Muscle layer of duodenum (tissue), 2 donors: ENCODE measurements at regions not wholly inside any gene's neighbourhood (a gene's known extent, or its start where the extent isn't known, plus 50 kb on each side); places are given as distances from the start of the nearest gene placed in this dataset.
A peak's percentile ranks its signal among the peaks of the same experiment; 100 is the strongest.

ENCODE experiments used
- H3K27ac ChIP-seq: one replicate; pipeline ENCODE4 v1.7.0; 2013; ENCODE audit warnings: mild to moderate bottlenecking, low read length
- H3K27me3 ChIP-seq: one replicate; pipeline ENCODE4 v1.7.0; 2013; ENCODE audit warnings: low read depth, mild to moderate bottlenecking, control low read depth, low read length
- H3K36me3 ChIP-seq, 2 donors: one replicate each; pipeline ENCODE4 v1.7.0; 2013; ENCODE audit warnings: low read length in 2 of 2, control low read depth in 1 of 2, mild to moderate bottlenecking in 1 of 2; ENCODE audit not compliant: insufficient read depth in 2 of 2, control insufficient read depth in 1 of 2
- H3K4me1 ChIP-seq, 2 donors: one replicate each; pipeline ENCODE4 v1.7.0; 2013; ENCODE audit warnings: low read length in 2 of 2, mild to moderate bottlenecking in 2 of 2, control low read depth in 1 of 2, moderate library complexity in 1 of 2; ENCODE audit not compliant: insufficient read depth in 2 of 2, control insufficient read depth in 1 of 2
- H3K4me3 ChIP-seq, 2 donors: one replicate each; pipeline ENCODE4 v1.7.0; 2013; ENCODE audit warnings: low read length in 2 of 2, low read depth in 1 of 2, mild to moderate bottlenecking in 1 of 2
- H3K9me3 ChIP-seq, 2 donors: one replicate each; pipeline ENCODE4 v1.7.0; 2013; ENCODE audit warnings: low read length in 2 of 2, control low read depth in 1 of 2, mild to moderate bottlenecking in 1 of 2; ENCODE audit not compliant: control insufficient read depth in 1 of 2
- donor health status: healthy.

DNA sequence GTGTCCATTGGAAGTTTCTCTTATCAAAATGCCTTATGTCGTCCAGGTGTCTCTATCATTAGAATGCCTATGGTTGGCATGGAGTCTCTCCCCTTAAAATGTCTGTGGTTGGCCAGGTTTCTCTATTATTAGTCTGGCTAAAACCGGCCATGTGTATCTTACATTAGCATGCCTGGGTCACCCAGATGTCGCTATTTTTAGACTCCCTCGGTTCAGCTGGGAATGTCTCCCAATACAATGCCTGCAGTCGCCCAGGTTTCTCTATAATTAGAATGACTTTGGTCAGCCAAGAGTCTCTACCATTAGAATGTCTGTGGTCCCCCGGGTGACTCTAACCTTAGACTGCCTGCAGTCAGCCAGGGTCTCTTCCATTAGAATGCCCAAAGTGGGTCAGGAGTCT is 1536.1 kb downstream of the UQCRFS1 start:
- Histone ChIP-seq H3K4me3 (no peak overlapping the region), H3K9me3 (peaks cover 0 to 13% of the 10 kb centered on the region in 2 donors), H3K4me1 (no peaks in the 10 kb centered on the region), H3K27ac (no peak overlapping the region), H3K27me3 (no peaks in the 10 kb centered on the region), H3K36me3 (no peaks in the 10 kb centered on the region)

DNA sequence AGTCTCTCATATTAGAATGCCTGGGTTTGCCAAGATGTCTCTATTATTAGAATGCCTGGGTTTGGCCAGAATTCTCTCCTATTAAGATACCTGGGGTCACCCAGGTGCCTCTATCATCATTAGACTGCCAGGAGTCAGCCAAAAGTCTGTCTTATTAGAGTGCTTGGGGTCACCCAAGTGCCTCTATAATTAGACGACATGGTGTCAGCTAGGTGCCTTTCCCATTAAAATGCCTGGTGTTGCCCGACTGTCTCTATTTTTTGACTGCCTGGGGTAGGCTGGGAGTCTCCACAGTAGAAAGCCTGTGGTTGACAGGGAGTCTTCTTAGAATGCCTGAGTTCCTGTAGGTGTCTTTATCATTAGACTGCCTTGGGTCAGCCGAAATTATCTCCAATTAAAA is 1536.6 kb downstream of the UQCRFS1 start:
- H3K36me3 ChIP-seq: no peaks in the 10 kb centered on the region
- H3K9me3 ChIP-seq: peaks cover 0 to 15% of the 10 kb centered on the region in 2 donors
- H3K4me1 ChIP-seq: no peaks in the 10 kb centered on the region
- no peaks in the 10 kb centered on the region for H3K27me3 ChIP-seq
- no peak overlapping the region for H3K27ac ChIP-seq
- H3K4me3 ChIP-seq: no peak overlapping the region

DNA sequence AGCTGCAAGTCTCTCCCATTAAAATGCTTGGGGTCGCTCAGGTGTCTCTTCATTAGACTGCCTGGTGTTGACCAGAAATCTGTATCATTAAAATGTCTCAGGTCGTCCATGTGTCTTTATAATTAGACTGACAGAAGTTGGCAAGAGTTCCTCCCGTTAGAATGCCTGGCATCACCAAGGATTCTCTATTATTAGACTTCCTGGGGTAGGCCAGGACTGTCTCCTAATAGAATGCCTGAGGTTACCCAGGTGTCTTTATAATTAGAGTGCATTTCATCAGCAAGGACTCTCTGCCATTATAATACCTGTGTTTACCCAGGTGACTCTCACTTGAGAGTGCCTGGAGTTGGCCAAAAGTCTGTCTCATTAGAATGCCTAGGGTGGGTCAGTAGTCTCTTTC is 1537.2 kb downstream of the UQCRFS1 start:
- Histone ChIP-seq H3K27me3 (no peaks in the 10 kb centered on the region), H3K4me3 (no peak overlapping the region), H3K36me3 (no peaks in the 10 kb centered on the region), H3K27ac (no peak overlapping the region), H3K9me3 (peaks cover 0 to 15% of the 10 kb centered on the region in 2 donors), H3K4me1 (no peaks in the 10 kb centered on the region)

DNA sequence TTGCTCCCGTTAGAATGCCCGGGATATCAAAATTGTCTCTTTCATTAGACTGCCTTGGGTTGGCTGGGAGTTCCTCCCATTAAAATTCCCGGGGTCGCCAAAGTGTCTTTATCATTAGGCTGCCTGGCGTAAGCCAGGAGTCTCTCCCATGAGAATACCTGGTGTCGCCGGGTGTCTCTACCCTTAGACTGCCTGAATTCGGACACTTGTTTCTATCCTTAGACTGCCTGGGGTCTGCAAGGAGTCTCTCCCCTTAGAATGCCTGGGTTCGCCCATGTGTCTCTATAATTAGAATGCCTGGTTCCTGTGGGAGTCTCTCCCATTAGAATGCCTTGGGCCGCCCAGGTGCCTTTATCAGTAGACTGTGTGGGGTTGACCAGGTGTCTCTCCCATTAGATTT is 1538.2 kb downstream of the UQCRFS1 start:
- peaks cover 0 to 13% of the 10 kb centered on the region in 2 donors for H3K9me3 ChIP-seq
- H3K4me1 ChIP-seq: no peaks in the 10 kb centered on the region
- no peak overlapping the region for H3K4me3 ChIP-seq
- H3K36me3 ChIP-seq: no peaks in the 10 kb centered on the region
- no peak overlapping the region for H3K27ac ChIP-seq
- H3K27me3 ChIP-seq: no peaks in the 10 kb centered on the region

DNA sequence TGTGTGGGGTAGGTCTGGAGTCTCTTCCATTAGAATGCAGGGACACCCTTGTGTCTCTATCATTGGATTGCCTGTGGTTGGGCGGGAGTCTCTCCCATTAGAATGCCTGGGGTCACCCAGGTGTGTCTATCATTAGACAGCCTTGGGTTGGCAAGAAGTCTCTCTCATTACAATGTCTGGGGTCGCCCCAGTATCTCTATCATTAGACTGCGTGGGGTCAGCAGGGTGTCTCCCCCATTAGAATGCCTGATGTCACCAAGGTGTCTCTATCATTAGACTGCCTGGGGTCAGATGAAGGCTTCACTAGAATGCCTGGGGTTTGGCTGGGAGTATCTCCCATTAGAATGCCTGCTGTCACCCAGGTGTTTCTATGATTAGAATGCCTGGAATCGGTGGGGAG is 1539.0 kb downstream of the UQCRFS1 start:
- Histone ChIP-seq H3K36me3 (no peaks in the 10 kb centered on the region), H3K4me1 (no peaks in the 10 kb centered on the region), H3K4me3 (no peak overlapping the region), H3K9me3 (peaks cover 0 to 13% of the 10 kb centered on the region in 2 donors), H3K27ac (no peak overlapping the region), H3K27me3 (no peaks in the 10 kb centered on the region)

DNA sequence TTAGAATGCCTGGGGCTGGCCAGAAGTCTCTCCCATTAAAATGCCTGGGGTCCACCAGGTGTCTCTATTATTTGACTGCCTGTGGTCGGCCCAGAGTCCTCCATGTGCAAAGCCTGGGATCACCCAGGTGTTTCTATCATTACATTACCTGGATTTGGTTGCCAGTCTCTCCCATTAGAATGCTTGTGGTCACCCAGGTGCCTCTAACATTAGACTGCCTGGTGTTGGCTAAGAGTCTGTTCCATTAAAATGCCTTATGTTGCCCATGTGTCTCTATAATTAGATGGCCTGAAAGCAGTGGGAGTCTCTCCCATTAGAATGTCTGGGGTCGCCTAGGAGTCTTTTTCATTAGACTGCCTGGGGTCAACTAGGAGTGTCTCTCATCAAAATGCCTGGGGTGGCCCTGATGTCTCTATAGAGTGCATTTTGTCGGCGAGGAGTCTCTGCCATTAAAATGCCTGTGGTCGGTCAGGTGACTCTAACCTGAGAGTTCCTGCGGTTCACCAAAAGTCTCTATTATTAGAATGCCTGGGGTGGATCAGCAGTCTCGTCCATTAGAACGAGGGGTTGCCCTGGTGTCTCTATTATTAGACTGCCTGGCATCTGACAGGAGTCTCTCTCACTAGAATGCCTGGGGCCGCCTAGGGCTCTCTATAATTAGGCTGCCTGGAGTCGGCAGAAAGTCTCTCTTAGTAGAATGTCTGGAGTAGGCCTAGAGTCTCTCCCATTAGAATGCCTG is 1540.5 kb downstream of the UQCRFS1 start:
- H3K9me3 ChIP-seq: peaks cover 0 to 6% of the 10 kb centered on the region in 2 donors
- no peaks in the 10 kb centered on the region for H3K27me3 ChIP-seq
- H3K4me3 ChIP-seq: no peak overlapping the region
- H3K36me3 ChIP-seq: no peaks in the 10 kb centered on the region
- H3K27ac ChIP-seq: no peak overlapping the region
- H3K4me1 ChIP-seq: no peaks in the 10 kb centered on the region

DNA sequence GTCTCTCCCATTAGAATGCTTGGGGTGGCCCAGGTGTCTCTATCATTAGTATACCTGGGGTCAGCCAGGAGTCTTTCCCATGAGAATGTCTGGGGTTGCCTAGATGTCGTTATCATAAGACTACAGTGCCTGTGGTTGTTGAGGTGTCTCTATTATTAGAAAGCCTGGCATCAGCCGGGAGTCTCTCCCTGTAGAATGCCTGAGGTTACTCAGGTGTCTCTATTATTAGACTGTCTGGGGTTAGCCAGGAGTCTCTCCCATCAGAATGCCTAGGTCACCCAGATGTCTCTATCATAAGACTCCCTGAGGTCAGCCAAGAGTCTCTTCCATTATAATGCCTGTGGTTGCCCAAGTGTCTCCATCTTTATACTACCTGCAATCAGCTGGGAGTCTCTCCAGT is 1541.1 kb downstream of the UQCRFS1 start:
- Histone ChIP-seq H3K4me1 (no peaks in the 10 kb centered on the region), H3K9me3 (peaks cover 0 to 6% of the 10 kb centered on the region in 2 donors), H3K4me3 (no peak overlapping the region)

DNA sequence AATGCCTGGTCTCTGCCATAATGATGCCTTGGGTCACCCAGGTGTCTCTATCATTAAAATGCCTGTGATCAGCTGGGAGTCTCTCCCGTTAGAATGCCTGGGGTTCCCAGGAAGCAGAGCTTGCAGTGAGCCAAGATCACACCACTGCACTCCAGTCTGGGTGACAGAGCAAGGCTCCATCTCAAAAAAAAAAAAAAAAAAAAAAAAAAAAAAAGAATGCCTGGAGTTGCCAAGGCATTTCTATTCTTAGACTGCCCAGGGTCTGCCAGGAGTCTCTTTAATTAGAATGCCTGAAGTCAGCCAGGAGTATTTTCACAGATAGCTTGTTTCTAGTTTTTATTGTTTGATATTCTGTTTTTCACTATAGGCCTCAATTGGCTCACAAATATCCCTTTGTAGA is 1552.5 kb downstream of the UQCRFS1 start:
- no peaks in the 10 kb centered on the region for H3K36me3 ChIP-seq
- no peak overlapping the region for H3K4me3 ChIP-seq
- peaks cover 0 to 41% of the 10 kb centered on the region in 2 donors for H3K9me3 ChIP-seq
- H3K27me3 ChIP-seq: no peaks in the 10 kb centered on the region
- no peak overlapping the region for H3K27ac ChIP-seq
- no peaks in the 10 kb centered on the region for H3K4me1 ChIP-seq

More for the DNA sequence above, 1541.1 kb downstream of the UQCRFS1 start:
- H3K27ac ChIP-seq: no peak overlapping the region
- H3K27me3 ChIP-seq: no peaks in the 10 kb centered on the region
- H3K36me3 ChIP-seq: no peaks in the 10 kb centered on the region

DNA sequence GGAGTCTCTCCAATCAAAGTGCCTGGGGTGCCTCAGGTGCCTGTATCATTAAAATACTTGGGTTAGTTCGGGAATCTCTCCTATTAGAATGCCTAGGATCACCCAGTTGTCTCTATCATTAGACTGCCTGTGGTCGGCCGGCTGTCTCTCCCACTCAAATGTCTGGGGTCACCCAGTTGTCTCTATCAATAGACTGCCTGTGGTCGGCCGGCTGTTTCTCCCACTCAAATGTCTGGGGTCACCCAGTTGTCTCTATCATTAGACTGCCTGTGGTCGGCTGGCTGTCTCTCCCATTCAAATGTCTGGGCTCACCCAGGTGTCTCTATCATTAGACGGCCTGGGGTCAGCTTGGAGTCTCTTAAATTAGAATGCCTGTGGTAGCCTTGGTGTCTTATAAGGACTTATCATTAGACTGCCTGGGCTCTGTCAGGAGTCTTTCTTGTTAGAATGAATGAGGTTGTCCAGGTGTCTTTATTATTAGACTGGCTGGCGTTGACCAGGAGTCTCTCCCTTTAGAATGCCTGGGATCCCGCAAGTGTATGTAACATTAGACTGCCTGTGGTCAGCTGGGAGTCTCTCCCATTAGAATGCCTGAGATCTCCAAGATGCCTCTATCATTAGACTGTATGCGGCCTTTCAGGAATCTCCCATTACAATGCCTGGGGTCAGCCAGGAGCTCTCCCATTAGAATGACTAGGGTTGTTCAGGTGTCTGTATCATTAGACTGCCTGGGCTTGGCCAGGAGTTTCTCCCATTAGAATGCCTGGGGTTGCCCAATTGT is 1555.5 kb downstream of the UQCRFS1 start:
- H3K27me3 ChIP-seq: no peaks in the 10 kb centered on the region
- H3K9me3 ChIP-seq: peaks cover 3 to 43% of the 10 kb centered on the region in 2 donors
- peak overlapping the region in 1 of 2 donors; percentile 43 for H3K4me3 ChIP-seq
- no peaks in the 10 kb centered on the region for H3K36me3 ChIP-seq
- H3K27ac ChIP-seq: no peak overlapping the region
- no peaks in the 10 kb centered on the region for H3K4me1 ChIP-seq

DNA sequence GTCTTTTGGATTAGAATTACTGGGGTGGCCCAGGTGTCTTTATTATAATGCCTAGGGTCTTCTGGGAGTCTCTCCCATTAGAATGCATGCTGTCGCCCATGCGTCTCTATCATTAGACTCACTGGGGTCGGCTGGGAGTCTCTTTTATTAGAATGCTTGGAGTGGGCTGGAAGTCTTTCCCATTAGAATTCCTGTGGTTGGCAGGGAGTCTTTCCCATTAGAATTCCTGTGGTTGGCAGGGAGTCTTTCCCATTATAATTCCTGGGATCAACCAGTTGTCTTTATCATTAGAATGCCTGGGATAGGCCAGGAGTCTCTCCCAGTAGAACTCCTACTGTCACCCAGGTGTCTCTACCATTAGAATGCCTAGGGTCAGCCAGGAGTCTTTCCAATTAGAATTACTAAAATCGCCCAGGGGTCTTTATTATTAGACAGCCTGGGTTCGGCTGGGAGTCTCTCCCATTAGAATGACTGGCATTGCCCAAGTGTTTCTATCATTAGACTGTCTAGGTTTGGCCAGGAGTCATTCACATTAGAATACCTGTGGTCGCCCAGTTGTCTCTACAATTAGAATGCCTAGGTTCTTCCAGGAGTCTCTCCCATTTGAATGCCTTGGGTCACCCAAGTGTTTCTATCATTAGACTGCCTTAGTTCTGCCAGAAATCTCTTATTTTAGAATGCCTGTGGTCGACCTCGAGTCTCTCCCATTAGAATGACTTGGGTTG is 1558.5 kb downstream of the UQCRFS1 start:
- H3K36me3 ChIP-seq: no peaks in the 10 kb centered on the region
- no peaks in the 10 kb centered on the region for H3K27me3 ChIP-seq
- peaks cover 3 to 43% of the 10 kb centered on the region in 2 donors for H3K9me3 ChIP-seq
- H3K4me1 ChIP-seq: no peaks in the 10 kb centered on the region
- H3K27ac ChIP-seq: no peak overlapping the region
- no peak overlapping the region for H3K4me3 ChIP-seq

DNA sequence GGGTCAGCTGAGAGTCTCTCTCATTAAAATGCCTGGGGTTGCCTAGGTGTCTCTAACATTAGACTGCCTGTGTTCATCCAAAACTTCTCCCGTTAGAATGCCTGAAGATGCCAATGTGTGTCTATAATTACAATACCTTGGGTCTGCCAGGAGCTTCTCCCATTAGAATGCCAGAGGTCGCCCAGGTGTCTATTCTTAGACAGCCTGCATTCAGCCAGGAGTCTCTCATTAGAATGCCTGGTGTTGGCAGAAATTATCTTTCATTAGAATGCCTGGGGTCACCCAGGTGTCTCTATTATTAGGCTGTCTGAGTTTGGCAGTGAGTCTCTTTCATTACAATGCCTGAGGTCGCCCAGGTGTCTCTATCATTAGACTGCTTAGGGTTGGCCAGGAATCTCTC is 1560.2 kb downstream of the UQCRFS1 start:
- Histone ChIP-seq H3K9me3 (peaks cover 3 to 28% of the 10 kb centered on the region in 2 donors), H3K4me1 (no peaks in the 10 kb centered on the region), H3K36me3 (no peaks in the 10 kb centered on the region), H3K27me3 (no peaks in the 10 kb centered on the region), H3K27ac (no peak overlapping the region), H3K4me3 (no peak overlapping the region)
